Lower leg skin (tissue), 4 donors: ENCODE measurements at regions not wholly inside any gene's neighbourhood (a gene's known extent, or its start where the extent isn't known, plus 50 kb on each side); places are given as distances from the start of the nearest gene placed in this dataset.

ENCODE experiments used
- DNase-seq, 2 donors: peaks; one replicate each; pipeline ENCODE4 v3.0.0-alpha.2; 2019; ENCODE audit warnings: low spot score in 2 of 2
- H3K4me3 ChIP-seq: fragments of 200-600 bp; sonication (generic); 2 replicates; pipeline ENCODE4 v1.5.1; 2017; ENCODE audit warnings: mild to moderate bottlenecking, low read depth; ENCODE audit not compliant: poor library complexity, severe bottlenecking
- POLR2A ChIP-seq, 2 donors: fragments of 450-650 bp; IDR thresholded peaks; one replicate each; pipeline ENCODE4 v1.6.1; 2016 to 2017; ENCODE audit warnings: antibody characterized with exemption in 2 of 2, mild to moderate bottlenecking in 1 of 2, moderate library complexity in 1 of 2
- WGBS, 2 donors: methylation state at CpG; one replicate each; pipeline ENCODE4 v1.1.5; 2018; 5-methylcytosine and 5-hydroxymethylcytosine counted together
- intact Hi-C: fragments of 100-400 bp; cut with DNase I; formaldehyde crosslinking; loops from one replicate; pipeline ENCODE4 v1.15.0; 2023; ENCODE audit warnings: low total_unique reads
- TF ChIP-seq, protein P1 (sequence below), 3 donors: fragments of 450-650 bp; IDR thresholded peaks; one replicate each; pipeline ENCODE4 v1.5.1; 2016; ENCODE audit warnings: antibody characterized with exemption in 3 of 3, mild to moderate bottlenecking in 3 of 3, moderate library complexity in 2 of 3

DNA sequence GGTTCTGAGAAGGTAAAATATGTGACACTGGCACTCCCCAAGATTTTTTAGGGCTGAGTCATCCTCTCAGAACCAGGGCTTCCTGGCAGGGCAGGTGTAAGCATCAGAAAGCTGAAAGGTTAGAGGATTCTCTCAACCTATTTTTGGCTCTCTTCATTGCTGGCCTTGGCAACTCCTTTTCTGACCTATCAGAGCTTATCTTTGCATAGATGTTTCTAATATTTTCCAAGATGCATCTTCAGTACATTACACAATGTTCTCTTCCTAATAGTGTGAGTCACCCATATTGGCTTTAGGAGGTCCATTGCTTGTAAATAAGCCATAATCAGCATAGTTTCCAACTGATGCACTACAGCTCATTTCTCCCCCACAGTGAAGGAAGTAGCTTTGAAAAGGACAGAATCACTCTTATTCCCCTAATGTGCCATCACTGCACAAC lies 2008.4 kb upstream of the PIK3C3 start:
- intact Hi-C loops = no loop called here
- no peak for TF ChIP-seq POLR2A (IDR thresholded peaks at IDR 0.05)
- TF ChIP-seq, protein P1, sequence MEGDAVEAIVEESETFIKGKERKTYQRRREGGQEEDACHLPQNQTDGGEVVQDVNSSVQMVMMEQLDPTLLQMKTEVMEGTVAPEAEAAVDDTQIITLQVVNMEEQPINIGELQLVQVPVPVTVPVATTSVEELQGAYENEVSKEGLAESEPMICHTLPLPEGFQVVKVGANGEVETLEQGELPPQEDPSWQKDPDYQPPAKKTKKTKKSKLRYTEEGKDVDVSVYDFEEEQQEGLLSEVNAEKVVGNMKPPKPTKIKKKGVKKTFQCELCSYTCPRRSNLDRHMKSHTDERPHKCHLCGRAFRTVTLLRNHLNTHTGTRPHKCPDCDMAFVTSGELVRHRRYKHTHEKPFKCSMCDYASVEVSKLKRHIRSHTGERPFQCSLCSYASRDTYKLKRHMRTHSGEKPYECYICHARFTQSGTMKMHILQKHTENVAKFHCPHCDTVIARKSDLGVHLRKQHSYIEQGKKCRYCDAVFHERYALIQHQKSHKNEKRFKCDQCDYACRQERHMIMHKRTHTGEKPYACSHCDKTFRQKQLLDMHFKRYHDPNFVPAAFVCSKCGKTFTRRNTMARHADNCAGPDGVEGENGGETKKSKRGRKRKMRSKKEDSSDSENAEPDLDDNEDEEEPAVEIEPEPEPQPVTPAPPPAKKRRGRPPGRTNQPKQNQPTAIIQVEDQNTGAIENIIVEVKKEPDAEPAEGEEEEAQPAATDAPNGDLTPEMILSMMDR (IDR thresholded peaks at IDR 0.05) = no peak
- no peak overlapping the region for H3K4me3 ChIP-seq
- peak in 1 of 2 donors; percentile 18 for DNase-seq

DNA sequence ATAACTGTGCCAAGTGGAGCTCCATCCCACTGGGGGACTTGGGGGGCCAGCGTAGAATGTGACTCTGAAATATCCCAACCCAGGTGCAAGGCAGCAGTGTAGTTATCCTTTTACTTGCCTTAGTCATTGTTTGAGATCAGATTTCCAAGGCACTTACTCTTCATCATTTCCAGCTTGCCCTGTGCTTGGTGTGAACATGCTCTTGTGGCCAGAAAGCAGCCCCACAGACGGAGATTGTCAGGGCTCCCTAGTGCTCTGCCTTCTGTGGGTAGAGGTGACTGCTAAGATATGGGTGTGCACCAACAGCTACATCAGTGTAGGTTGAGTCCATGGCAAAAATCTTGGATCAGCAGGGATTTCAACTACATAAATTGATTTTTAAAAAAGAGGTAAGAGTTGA lies 2010.0 kb upstream of the PIK3C3 start:
- intact Hi-C loops = no loop called here
- H3K4me3 ChIP-seq = no peak overlapping the region
- no peak for DNase-seq
- WGBS, 2 donors = 68 to 70% methylated on average over 2 of the region's 2 CpGs
- TF ChIP-seq POLR2A (IDR thresholded peaks at IDR 0.05) = no peak
- TF ChIP-seq, protein P1 (IDR thresholded peaks at IDR 0.05) = no peak

DNA sequence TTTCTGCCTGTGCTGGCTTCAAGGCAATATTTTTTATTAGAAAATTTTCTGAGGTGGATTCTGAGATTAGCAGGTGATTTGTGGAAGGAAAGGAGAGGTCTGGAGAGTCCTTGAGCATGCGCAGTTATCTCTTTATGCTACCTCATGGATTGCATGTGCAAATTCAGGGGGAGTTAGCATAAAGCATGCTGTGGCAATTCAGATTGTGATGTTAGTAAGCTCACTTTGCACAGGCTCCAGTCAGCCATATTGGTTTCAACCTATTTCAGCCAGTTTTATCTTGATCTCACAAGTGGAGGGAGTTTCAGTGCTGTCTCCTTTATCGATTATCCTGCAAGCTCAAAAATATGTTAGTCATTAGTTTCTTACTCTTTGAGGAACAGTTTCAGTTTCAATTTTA lies 2012.3 kb upstream of the PIK3C3 start:
- TF ChIP-seq, protein P1 (IDR thresholded peaks at IDR 0.05) = no peak
- no peak for TF ChIP-seq POLR2A (IDR thresholded peaks at IDR 0.05)
- 75 to 76% methylated on average over 2 of the region's 2 CpGs for WGBS, 2 donors
- H3K4me3 ChIP-seq = no peak overlapping the region
- intact Hi-C loops = no loop called here
- no peak for DNase-seq

DNA sequence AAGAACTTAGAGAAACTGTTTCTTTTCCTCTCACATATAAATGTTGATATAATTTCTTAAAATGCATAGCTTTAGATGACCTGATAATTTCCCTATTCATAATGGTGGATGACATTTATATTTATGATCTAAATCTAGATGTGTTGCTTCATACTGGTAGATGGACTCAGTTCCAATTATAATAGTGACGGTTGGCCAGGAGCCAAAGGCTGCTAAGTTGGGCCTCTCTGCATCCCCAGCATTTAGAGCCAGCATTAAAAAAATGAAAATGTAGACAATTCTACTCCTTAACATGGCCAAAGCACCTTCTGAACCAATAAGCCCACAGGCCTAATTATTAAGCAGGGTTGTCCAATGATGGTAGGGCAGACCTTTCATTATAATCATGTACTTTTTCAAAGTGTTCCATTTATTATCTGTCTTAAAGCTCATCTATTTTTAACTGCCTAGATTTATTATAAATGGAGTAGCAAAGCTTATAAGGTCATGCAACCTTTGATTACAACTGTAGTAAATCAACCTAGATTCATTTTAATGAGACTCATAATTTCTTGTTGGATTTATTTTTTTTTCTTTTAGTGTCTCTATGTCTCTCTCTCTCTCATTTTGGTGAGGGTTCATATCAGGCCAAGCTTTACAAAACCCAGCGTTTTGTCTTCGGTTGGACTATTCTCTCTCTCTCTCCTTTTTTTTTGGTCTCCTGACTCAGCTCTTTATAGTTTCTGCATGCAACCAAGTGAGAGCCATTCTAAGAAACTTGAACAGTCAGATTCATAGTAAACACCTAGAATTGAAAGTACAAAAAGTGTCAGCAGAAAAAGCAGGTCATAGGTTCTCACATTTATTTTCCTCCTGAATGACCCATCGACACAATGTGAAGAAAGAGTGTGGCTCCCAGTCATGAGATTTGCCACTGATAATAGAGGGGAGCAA lies 2016.1 kb upstream of the PIK3C3 start:
- no peak overlapping the region for H3K4me3 ChIP-seq
- DNase-seq = no peak
- no peak for TF ChIP-seq POLR2A (IDR thresholded peaks at IDR 0.05)
- TF ChIP-seq, protein P1 (IDR thresholded peaks at IDR 0.05) = no peak
- intact Hi-C loops = no loop called here
- WGBS, 2 donors = 71 to 78% methylated on average over 4 of the region's 4 CpGs

DNA sequence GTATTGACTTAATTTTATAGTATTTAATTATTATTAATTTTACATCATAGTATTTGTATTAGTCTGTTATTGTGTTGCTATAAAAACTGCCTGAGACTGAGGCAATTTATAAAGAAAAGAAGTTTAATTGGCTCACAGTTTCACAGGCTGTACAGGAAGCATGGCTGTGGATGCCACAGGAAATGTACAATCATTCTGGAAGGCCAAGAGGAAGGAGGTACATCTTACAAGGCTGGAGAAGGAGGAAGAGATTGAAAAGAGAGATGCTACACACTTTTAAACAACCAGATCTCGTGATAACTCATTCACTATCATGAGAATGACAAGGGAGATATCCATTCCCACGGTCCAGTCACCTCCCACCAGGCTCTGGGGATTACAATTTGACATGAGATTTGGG lies 2019.4 kb upstream of the PIK3C3 start:
- no peak for DNase-seq
- H3K4me3 ChIP-seq = no peak overlapping the region
- no peak for TF ChIP-seq POLR2A (IDR thresholded peaks at IDR 0.05)
- TF ChIP-seq, protein P1 (IDR thresholded peaks at IDR 0.05) = no peak
- intact Hi-C loops = no loop called here
- 58 to 66% methylated on average over 2 of the region's 2 CpGs for WGBS, 2 donors
